PC-9 (cell line): ENCODE measurements at regions not wholly inside any gene's neighbourhood (a gene's known extent, or its start where the extent isn't known, plus 50 kb on each side); places are given as distances from the start of the nearest gene placed in this dataset.

ENCODE experiments used
- BruUV-seq: library from RNA; stranded (reverse); fragments of 400-500 nt; replicated peaks from 2 replicates; lab custom pipeline; 2021; lab: Mats Ljungman, UMichigan
- CTCF ChIA-PET: fragments of 300-600 bp; sonication (Branson Sonifier 250); formaldehyde crosslinking; loops from one replicate; lab custom pipeline; 2022; ENCODE audit warnings: antibody characterized with exemption; lab: Charles Lee
- POLR2A ChIA-PET: fragments of 300-600 bp; sonication (Branson Sonifier 250); formaldehyde crosslinking; loops from one replicate; lab custom pipeline; 2022; ENCODE audit warnings: antibody characterized with exemption; ENCODE audit not compliant: unreplicated experiment; lab: Charles Lee
- DNase-seq, 2 experiments: peaks; one replicate each; pipeline versions ENCODE4 v3.0.0 to v3.0.0-alpha.2; 2015 to 2022; ENCODE audit warnings: mixed read lengths in 1 of 2
- H2AFZ ChIP-seq: fragments of 200-600 bp; sonication (generic); 2 replicates; pipeline ENCODE4 v1.8.1; 2017; ENCODE audit warnings: antibody characterized with exemption
- H3F3A ChIP-seq: fragments of 200-600 bp; sonication (generic); 2 replicates; pipeline ENCODE4 v1.8.1; 2017; ENCODE audit warnings: antibody characterized with exemption, mild to moderate bottlenecking, low read depth; ENCODE audit not compliant: insufficient read depth
- H3K27ac ChIP-seq: fragments of 200-600 bp; sonication (generic); 2 replicates; pipeline ENCODE4 v1.6.1; 2016; ENCODE audit warnings: mixed run types
- H3K27me3 ChIP-seq: fragments of 200-600 bp; sonication (generic); 2 replicates; pipeline ENCODE4 v1.6.1; 2016; ENCODE audit warnings: low read depth, mixed run types; ENCODE audit not compliant: insufficient read depth
- H3K36me3 ChIP-seq: fragments of 200-600 bp; sonication (generic); 2 replicates; pipeline ENCODE4 v1.6.1; 2016; ENCODE audit warnings: low read depth, mixed run types
- H3K4me1 ChIP-seq: fragments of 200-600 bp; sonication (generic); replicated peaks from 2 replicates; pipeline ENCODE4 v1.6.1; 2016; ENCODE audit warnings: mixed run types; ENCODE audit not compliant: insufficient read depth
- H3K4me2 ChIP-seq: fragments of 200-600 bp; sonication (generic); 2 replicates; pipeline ENCODE4 v1.6.1; 2017; ENCODE audit warnings: mixed run types
- H3K4me3 ChIP-seq: fragments of 200-600 bp; sonication (generic); 2 replicates; pipeline ENCODE4 v1.6.1; 2016; ENCODE audit warnings: mixed run types
- H3K79me2 ChIP-seq: fragments of 200-600 bp; sonication (generic); 2 replicates; pipeline ENCODE4 v1.6.1; 2017; ENCODE audit warnings: low read depth, mixed run types
- H3K9me2 ChIP-seq: fragments of 200-600 bp; sonication (generic); 2 replicates; pipeline ENCODE4 v1.8.1; 2017; ENCODE audit warnings: mild to moderate bottlenecking; ENCODE audit not compliant: insufficient read depth
- H3K9me3 ChIP-seq: fragments of 200-600 bp; sonication (generic); 2 replicates; pipeline ENCODE4 v1.8.1; 2016; ENCODE audit warnings: low read depth; ENCODE audit not compliant: insufficient read depth
- H4K20me1 ChIP-seq: fragments of 200-600 bp; sonication (generic); 2 replicates; pipeline ENCODE4 v1.8.1; 2017; ENCODE audit not compliant: insufficient read depth
- CTCF ChIP-seq: fragments of 200-600 bp; sonication (generic); conservative IDR thresholded peaks from 2 replicates; pipeline ENCODE4 v1.6.1; 2017; ENCODE audit warnings: mixed run types, antibody characterized with exemption, mild to moderate bottlenecking, moderate library complexity
- EZH2 ChIP-seq: fragments of 200-600 bp; sonication (generic); IDR thresholded peaks from 2 replicates; pipeline ENCODE4 v1.8.0; 2017; ENCODE audit warnings: antibody characterized with exemption, low read depth
- intact Hi-C: fragments of 100-400 bp; cut with micrococcal nuclease; formaldehyde crosslinking; loops from one replicate; pipeline ENCODE4 v1.10.0; 2022; ENCODE audit not compliant: unreplicated experiment

DNA sequence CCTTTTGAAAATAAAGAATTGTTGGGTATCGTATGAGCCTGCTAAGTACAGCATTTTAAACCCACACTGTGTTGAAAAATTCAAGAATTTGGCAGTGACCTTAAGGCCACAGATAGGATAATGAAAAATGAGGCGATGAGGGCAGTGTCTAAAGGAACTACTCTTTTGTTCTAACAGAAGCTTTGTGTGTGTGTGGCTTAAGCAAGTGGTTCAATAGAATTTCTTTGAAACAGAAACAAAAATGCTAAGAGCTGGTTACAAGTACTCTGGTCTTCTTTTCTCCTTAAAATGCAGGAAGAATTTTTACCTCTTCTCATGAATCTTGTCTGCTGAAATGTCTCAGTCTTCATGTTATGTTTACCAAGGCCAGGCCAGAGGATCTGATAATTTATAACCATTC lies 279.5 kb downstream of the ZNF536 start:
- no peaks in the 10 kb centered on the region for H3K36me3 ChIP-seq
- no peaks in the 10 kb centered on the region for H3F3A ChIP-seq
- intact Hi-C loops, result loop anchor here (5.0 kb wide), 1 partner anchor 774 kb away; no protein-coding TSS in a partner anchor
- H3K27me3 ChIP-seq, result peaks cover 81% of the 10 kb centered on the region
- H3K4me3 ChIP-seq, result no peak overlapping the region
- TF ChIP-seq CTCF (no peak), EZH2 (no peak)
- H4K20me1 ChIP-seq, result no peaks in the 10 kb centered on the region
- ChIA-PET CTCF (no interaction called here), POLR2A (no interaction called here)
- no peak overlapping the region for H2AFZ ChIP-seq
- no peaks in the 10 kb centered on the region for H3K4me1 ChIP-seq
- no peak overlapping the region for H3K27ac ChIP-seq
- H3K9me2 ChIP-seq, result no peaks in the 10 kb centered on the region
- H3K4me2 ChIP-seq, result no peak overlapping the region
- no peak for DNase-seq
- H3K79me2 ChIP-seq, result no peaks in the 10 kb centered on the region
- H3K9me3 ChIP-seq, result no peaks in the 10 kb centered on the region
- BruUV-seq, result no TSS peak

GRCh38 chr19:30651066-30651465 lies 278.9 kb downstream of the ZNF536 start:
- POLR2A ChIA-PET, result no interaction called here
- Histone ChIP-seq H3K4me2 (no peak overlapping the region), H3K27ac (no peak overlapping the region), H3K9me2 (no peaks in the 10 kb centered on the region), H3K36me3 (no peaks in the 10 kb centered on the region), H3K4me3 (no peak overlapping the region), H2AFZ (no peak overlapping the region), H3K27me3 (peaks cover 81% of the 10 kb centered on the region), H3K79me2 (no peaks in the 10 kb centered on the region), H4K20me1 (no peaks in the 10 kb centered on the region), H3K4me1 (no peaks in the 10 kb centered on the region), H3K9me3 (no peaks in the 10 kb centered on the region), H3F3A (no peaks in the 10 kb centered on the region)
- DNase-seq, result no peak
- CTCF ChIA-PET, result no interaction called here
- BruUV-seq, result no TSS peak
- intact Hi-C loops, result loop anchor here (5.0 kb wide), 1 partner anchor 774 kb away; no protein-coding TSS in a partner anchor
- TF ChIP-seq EZH2, result no peak
- no peak for TF ChIP-seq CTCF

DNA sequence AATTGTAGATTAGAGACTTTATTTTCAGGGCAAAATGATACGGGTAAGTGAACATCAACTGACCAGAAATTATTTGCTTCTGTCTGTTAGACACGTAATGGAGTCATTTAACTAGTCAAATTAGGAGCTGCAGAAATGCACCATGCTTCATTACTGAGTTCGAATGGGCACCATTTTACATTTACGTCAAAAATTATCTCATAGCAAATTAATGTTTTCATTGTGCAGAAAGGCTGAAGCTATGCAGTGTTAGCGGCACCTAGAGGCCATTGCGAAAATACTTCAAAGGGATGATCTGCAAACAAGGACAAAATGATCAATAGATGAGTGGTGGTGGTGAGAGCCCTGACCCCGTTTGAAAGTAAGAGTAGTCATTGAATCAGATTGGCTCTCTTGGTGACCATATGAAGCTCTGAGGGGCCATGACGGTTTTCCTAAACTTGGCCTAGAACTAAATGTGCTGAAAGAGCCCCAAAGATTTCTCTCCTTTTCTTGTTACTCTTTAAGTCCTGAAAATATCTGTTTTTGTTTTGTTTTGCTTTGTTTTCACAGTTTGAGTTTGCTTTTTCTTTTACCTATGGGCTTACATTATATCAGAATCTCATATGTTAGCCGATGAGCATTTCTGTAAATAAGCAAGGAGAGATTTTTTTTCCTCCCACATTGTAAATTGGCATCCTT lies 277.9 kb downstream of the ZNF536 start:
- no TSS peak for BruUV-seq
- DNase-seq, result peak in 1 of 2 experiments; percentile 12
- intact Hi-C loops, result loop anchor here (5.0 kb wide), 1 partner anchor 773 kb away; no protein-coding TSS in a partner anchor
- Histone ChIP-seq H3K36me3 (no peaks in the 10 kb centered on the region), H3K9me3 (no peaks in the 10 kb centered on the region), H3F3A (no peaks in the 10 kb centered on the region), H2AFZ (no peak overlapping the region), H3K79me2 (no peaks in the 10 kb centered on the region), H3K27ac (no peak overlapping the region), H3K9me2 (no peaks in the 10 kb centered on the region), H3K4me3 (no peak overlapping the region), H3K4me1 (no peaks in the 10 kb centered on the region), H4K20me1 (no peaks in the 10 kb centered on the region), H3K27me3 (peaks cover 77% of the 10 kb centered on the region), H3K4me2 (no peak overlapping the region)
- TF ChIP-seq CTCF, result peak; percentile 81
- TF ChIP-seq EZH2, result no peak
- ChIA-PET POLR2A (no interaction called here), CTCF (interaction anchor here (0.6 kb wide), 2 partner anchors 525 to 743 kb away, joined by 3 to 14 read pairs; no protein-coding TSS in a partner anchor)
